Neural cell (in vitro differentiated cells): ENCODE measurements at regions not wholly inside any gene's neighbourhood (a gene's known extent, or its start where the extent isn't known, plus 50 kb on each side); places are given as distances from the start of the nearest gene placed in this dataset.

Source experiments
- H2AFZ ChIP-seq: fragments of 200-600, 300-800 bp; sonication (generic), shearing (Covaris generic); 2 replicates; pipeline ENCODE4 v1.6.0; 2014; ENCODE audit warnings: low read depth, mild to moderate bottlenecking, antibody characterized with exemption, low read length, moderate library complexity
- H3F3A ChIP-seq: fragments of 200-600 bp; shearing (Covaris generic); 2 replicates; pipeline ENCODE4 v1.6.1; 2016; ENCODE audit warnings: mild to moderate bottlenecking, moderate library complexity, mixed read lengths, antibody characterized with exemption, low read length; ENCODE audit not compliant: insufficient read depth, poor library complexity, severe bottlenecking
- H3K27ac ChIP-seq: fragments of 200-600, 300-800 bp; sonication (generic), shearing (Covaris generic); 2 replicates; pipeline ENCODE4 v1.5.1; 2014; ENCODE audit warnings: mild to moderate bottlenecking, low read length, moderate library complexity
- H3K27me3 ChIP-seq: fragments of 300-800, 200-600 bp; sonication (generic), shearing (Covaris generic); 2 replicates; pipeline ENCODE4 v1.6.0; 2014; ENCODE audit warnings: mild to moderate bottlenecking, low read depth, low read length, moderate library complexity; ENCODE audit not compliant: insufficient read depth
- H3K36me3 ChIP-seq: fragments of 300-800, 200-600 bp; sonication (generic), shearing (Covaris generic); 2 replicates; pipeline ENCODE4 v1.5.1; 2014; ENCODE audit warnings: mild to moderate bottlenecking, antibody characterized with exemption, low read length, moderate library complexity; ENCODE audit not compliant: insufficient read depth
- H3K4me2 ChIP-seq: fragments of 300-800, 200-600 bp; sonication (generic), shearing (Covaris generic); 2 replicates; pipeline ENCODE4 v1.6.0; 2014; ENCODE audit warnings: mild to moderate bottlenecking, low read length
- H3K4me3 ChIP-seq: fragments of 300-800, 200-600 bp; sonication (generic), shearing (Covaris generic); 2 replicates; pipeline ENCODE4 v1.5.1; 2014; ENCODE audit warnings: mild to moderate bottlenecking, low read length, moderate library complexity
- H3K79me2 ChIP-seq: fragments of 200-600 bp; shearing (Covaris generic); replicated peaks from 2 replicates; pipeline ENCODE4 v1.6.0; 2014; ENCODE audit warnings: mild to moderate bottlenecking, low read length, moderate library complexity; ENCODE audit not compliant: insufficient read depth
- H3K9ac ChIP-seq: fragments of 300-800, 200-600 bp; sonication (generic), shearing (Covaris generic); 2 replicates; pipeline ENCODE4 v1.6.1; 2016; ENCODE audit warnings: mild to moderate bottlenecking, low read length, mixed read lengths
- H3K9me2 ChIP-seq: fragments of 200-600 bp; shearing (Covaris generic); 2 replicates; pipeline ENCODE4 v1.6.1; 2016; ENCODE audit warnings: mild to moderate bottlenecking, low read length, mixed read lengths; ENCODE audit not compliant: insufficient read depth
- H3K9me3 ChIP-seq: fragments of 200-600, 300-800 bp; sonication (generic), shearing (Covaris generic); 2 replicates; pipeline ENCODE4 v1.6.1; 2016; ENCODE audit warnings: mild to moderate bottlenecking, mixed run types, low read length, moderate library complexity, mixed read lengths
- H4K20me1 ChIP-seq: fragments of 200-600 bp; shearing (Covaris generic); 2 replicates; pipeline ENCODE4 v1.6.1; 2016; ENCODE audit warnings: mild to moderate bottlenecking, mixed run types; ENCODE audit not compliant: insufficient read depth
- CTCF ChIP-seq: fragments of 450-650 bp; IDR thresholded peaks from 2 replicates; pipeline ENCODE4 v1.5.1; 2014; ENCODE audit warnings: antibody characterized with exemption, mild to moderate bottlenecking, moderate library complexity; ENCODE audit not compliant: poor library complexity, severe bottlenecking
- EP300 ChIP-seq: fragments of 450-650 bp; conservative IDR thresholded peaks from 2 replicates; pipeline ENCODE4 v1.6.1; 2014; ENCODE audit warnings: antibody characterized with exemption, mild to moderate bottlenecking, moderate library complexity; ENCODE audit not compliant: poor library complexity, severe bottlenecking
- EZH2 ChIP-seq: fragments of 200-600, 300-800 bp; shearing (Covaris generic), sonication (generic); IDR thresholded peaks from 2 replicates; pipeline ENCODE4 v1.6.1; 2014; ENCODE audit warnings: antibody characterized with exemption, low read length, borderline replicate concordance, mild to moderate bottlenecking; ENCODE audit not compliant: insufficient read depth, poor library complexity, severe bottlenecking
- MXI1 ChIP-seq: fragments of 450-650 bp; conservative IDR thresholded peaks from 2 replicates; pipeline ENCODE4 v1.6.1; 2014; ENCODE audit warnings: antibody characterized with exemption, mild to moderate bottlenecking; ENCODE audit not compliant: poor library complexity, severe bottlenecking
- POLR2AphosphoS5 ChIP-seq: IDR thresholded peaks from 2 replicates; pipeline ENCODE4 v1.6.1; 2012
- RAD21 ChIP-seq: fragments of 450-650 bp; conservative IDR thresholded peaks from 2 replicates; pipeline ENCODE4 v1.6.1; 2014; ENCODE audit warnings: antibody characterized with exemption, mild to moderate bottlenecking, moderate library complexity
- SMC3 ChIP-seq: fragments of 450-650 bp; conservative IDR thresholded peaks from 2 replicates; pipeline ENCODE4 v1.6.1; 2014; ENCODE audit warnings: antibody characterized with exemption, mild to moderate bottlenecking, moderate library complexity; ENCODE audit not compliant: poor library complexity
- TAF1 ChIP-seq: IDR thresholded peaks from 2 replicates; pipeline ENCODE4 v1.6.1; 2012; ENCODE audit warnings: low read depth
- TF ChIP-seq, protein P1 (sequence below): IDR thresholded peaks from 2 replicates; pipeline ENCODE4 v1.6.1; 2012; ENCODE audit warnings: borderline replicate concordance

- no peak for TF ChIP-seq MXI1
- TF ChIP-seq, protein P1, sequence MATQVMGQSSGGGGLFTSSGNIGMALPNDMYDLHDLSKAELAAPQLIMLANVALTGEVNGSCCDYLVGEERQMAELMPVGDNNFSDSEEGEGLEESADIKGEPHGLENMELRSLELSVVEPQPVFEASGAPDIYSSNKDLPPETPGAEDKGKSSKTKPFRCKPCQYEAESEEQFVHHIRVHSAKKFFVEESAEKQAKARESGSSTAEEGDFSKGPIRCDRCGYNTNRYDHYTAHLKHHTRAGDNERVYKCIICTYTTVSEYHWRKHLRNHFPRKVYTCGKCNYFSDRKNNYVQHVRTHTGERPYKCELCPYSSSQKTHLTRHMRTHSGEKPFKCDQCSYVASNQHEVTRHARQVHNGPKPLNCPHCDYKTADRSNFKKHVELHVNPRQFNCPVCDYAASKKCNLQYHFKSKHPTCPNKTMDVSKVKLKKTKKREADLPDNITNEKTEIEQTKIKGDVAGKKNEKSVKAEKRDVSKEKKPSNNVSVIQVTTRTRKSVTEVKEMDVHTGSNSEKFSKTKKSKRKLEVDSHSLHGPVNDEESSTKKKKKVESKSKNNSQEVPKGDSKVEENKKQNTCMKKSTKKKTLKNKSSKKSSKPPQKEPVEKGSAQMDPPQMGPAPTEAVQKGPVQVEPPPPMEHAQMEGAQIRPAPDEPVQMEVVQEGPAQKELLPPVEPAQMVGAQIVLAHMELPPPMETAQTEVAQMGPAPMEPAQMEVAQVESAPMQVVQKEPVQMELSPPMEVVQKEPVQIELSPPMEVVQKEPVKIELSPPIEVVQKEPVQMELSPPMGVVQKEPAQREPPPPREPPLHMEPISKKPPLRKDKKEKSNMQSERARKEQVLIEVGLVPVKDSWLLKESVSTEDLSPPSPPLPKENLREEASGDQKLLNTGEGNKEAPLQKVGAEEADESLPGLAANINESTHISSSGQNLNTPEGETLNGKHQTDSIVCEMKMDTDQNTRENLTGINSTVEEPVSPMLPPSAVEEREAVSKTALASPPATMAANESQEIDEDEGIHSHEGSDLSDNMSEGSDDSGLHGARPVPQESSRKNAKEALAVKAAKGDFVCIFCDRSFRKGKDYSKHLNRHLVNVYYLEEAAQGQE, result no peak
- TF ChIP-seq EP300, result no peak
- no peak for TF ChIP-seq POLR2AphosphoS5
- TF ChIP-seq SMC3, result no peak
- no peak for TF ChIP-seq EZH2
- no peak for TF ChIP-seq CTCF
- TF ChIP-seq TAF1, result no peak
- no peak for TF ChIP-seq RAD21
- no peaks in the 10 kb centered on the region for H3F3A ChIP-seq
- no peaks in the 10 kb centered on the region for H4K20me1 ChIP-seq
- H3K27ac ChIP-seq, result no peak overlapping the region
- no peak overlapping the region for H2AFZ ChIP-seq
- H3K9me3 ChIP-seq, result no peaks in the 10 kb centered on the region
- no peaks in the 10 kb centered on the region for H3K36me3 ChIP-seq
- H3K4me2 ChIP-seq, result no peak overlapping the region
- no peaks in the 10 kb centered on the region for H3K9me2 ChIP-seq
- H3K4me3 ChIP-seq, result no peak overlapping the region
- no peaks in the 10 kb centered on the region for H3K27me3 ChIP-seq
- no peaks in the 10 kb centered on the region for H3K79me2 ChIP-seq
- H3K9ac ChIP-seq, result no peak overlapping the region
Measured at GRCh38 chr10:20674926-20675325, 222.2 kb downstream of the NEBL start.

GRCh38 chr10:20673175-20673574 is 223.9 kb downstream of the NEBL start:
- H4K20me1 ChIP-seq, result no peaks in the 10 kb centered on the region
- H3K27ac ChIP-seq, result no peak overlapping the region
- TF ChIP-seq TAF1 (no peak), EP300 (no peak), EZH2 (no peak), POLR2AphosphoS5 (no peak), SMC3 (no peak), CTCF (no peak), MXI1 (no peak)
- no peak overlapping the region for H3K4me2 ChIP-seq
- no peaks in the 10 kb centered on the region for H3K79me2 ChIP-seq
- no peak overlapping the region for H2AFZ ChIP-seq
- no peaks in the 10 kb centered on the region for H3K9me3 ChIP-seq
- no peaks in the 10 kb centered on the region for H3K36me3 ChIP-seq
- no peak overlapping the region for H3K9ac ChIP-seq
- no peaks in the 10 kb centered on the region for H3K27me3 ChIP-seq
- H3K4me3 ChIP-seq, result no peak overlapping the region
- H3K9me2 ChIP-seq, result no peaks in the 10 kb centered on the region
- H3F3A ChIP-seq, result no peaks in the 10 kb centered on the region
